Activated T-cell treated with anti-CD3 and anti-CD28 coated beads for 1 hour (primary cell): ENCODE measurements at regions not wholly inside any gene's neighbourhood (a gene's known extent, or its start where the extent isn't known, plus 50 kb on each side); places are given as distances from the start of the nearest gene placed in this dataset.
"Not testable (repeated sequence)": the region's sequence is repeated elsewhere in the genome, so short reads cannot be mapped to it uniquely, and the experiment has no call there.

Source experiments
- DNase-seq: peaks from one replicate; pipeline ENCODE4 v3.0.0-alpha.2; 2020; ENCODE audit warnings: low read depth

DNA sequence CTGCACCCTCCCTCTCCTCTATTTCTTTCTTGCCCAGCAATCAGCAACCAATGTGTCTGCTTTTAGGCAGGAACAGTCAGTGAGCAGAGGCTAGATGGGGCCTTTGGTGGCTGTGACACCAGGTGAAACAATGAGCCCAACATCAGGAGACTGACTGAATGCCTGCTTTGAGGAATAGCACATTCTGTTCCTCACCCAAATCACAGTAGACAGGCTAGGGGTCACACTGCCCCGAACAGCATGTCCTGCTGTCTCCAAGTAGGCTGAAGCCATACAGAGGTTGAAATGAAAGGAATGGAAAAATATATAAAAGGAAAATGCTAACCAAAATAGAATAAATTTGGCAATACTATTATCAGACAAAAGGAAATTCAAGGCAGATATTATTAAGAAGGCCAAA lies 122.5 kb upstream of the GDNF start:
- no peak for DNase-seq

- no peak for DNase-seq
Measured at GRCh38 chr5:37957218-37957617, 117.4 kb upstream of the GDNF start.

DNA sequence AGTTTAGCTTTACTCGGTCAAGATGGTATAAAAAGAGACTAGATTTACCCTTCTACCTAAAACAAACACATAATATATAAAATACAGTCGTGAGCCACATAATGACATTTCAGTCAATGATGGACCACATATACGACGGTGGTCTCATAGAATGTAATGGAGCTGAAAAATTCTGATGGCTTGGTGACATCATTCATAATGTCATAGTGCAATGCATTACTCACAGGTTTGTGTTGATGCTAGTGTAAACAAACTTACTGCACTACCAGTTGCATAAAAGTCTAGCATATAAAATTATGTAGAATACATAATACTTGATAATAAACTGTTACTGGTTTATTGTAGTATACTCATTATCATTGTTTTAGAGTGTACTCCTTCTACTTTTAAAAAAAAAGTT lies 115.9 kb upstream of the GDNF start:
- no peak for DNase-seq

GRCh38 chr5:37954561-37954960 lies 114.7 kb upstream of the GDNF start:
- no peak for DNase-seq

DNA sequence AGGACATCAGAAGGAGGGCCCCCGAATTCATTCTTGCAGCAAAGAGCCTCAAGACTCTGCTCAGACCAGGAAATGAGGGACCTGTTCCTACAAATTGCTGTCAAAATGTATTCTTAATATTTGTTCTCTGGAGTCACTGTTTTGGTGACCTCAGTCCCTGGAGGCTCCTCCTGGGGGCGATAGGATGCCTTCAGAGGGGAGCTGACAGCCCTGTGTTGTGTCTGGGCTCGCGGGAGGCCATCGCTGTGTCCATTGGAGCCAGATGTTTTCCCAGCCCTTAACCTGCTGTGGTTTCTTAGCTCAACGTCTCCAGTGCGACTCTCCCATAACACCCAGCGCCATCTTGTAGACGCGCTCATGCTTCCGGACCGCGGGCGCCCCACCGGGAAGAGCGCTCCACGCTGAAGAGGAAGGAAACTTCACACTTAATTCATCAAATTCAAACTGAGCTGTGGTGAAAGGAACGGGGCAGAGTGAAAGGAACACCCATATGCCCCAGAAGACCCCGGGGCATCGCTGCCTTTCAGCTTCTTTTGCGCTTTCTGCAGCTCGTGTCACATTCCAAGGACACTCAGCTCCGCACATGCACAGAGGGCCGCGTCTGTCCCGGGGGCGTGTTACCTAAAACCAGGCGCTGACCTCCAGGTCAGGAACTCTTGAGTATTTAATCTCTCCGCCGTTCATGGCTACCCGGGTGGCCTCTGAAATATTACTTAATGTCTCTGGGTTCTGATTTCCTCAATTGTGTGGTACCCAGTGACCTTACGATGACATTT lies 112.3 kb upstream of the GDNF start:
- no peak for DNase-seq

DNA sequence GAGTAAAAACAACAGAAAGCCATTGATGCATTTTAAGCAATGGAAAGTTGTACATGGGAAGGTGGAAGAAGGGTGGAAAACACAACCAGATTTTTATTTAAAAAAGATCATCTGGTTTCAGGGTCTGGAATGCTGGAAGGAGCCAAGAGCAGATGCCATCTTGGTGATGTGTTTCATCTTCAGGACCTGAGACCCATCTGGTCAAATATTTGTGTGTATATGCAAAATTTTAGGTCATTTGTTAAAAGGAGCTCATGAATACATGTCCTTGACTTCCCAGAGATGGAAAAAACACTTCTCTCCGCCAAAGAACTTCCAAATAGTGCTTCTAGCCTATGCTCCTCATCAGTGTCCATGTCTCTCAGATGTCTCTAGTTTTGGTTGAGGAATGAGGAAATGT lies 110.6 kb upstream of the GDNF start:
- DNase-seq, result no peak

- DNase-seq, result no peak
Measured at GRCh38 chr5:37945446-37945845, 105.6 kb upstream of the GDNF start.

- not testable (repeated sequence) for DNase-seq
Measured at GRCh38 chr5:37943136-37943535, 103.3 kb upstream of the GDNF start.

DNA sequence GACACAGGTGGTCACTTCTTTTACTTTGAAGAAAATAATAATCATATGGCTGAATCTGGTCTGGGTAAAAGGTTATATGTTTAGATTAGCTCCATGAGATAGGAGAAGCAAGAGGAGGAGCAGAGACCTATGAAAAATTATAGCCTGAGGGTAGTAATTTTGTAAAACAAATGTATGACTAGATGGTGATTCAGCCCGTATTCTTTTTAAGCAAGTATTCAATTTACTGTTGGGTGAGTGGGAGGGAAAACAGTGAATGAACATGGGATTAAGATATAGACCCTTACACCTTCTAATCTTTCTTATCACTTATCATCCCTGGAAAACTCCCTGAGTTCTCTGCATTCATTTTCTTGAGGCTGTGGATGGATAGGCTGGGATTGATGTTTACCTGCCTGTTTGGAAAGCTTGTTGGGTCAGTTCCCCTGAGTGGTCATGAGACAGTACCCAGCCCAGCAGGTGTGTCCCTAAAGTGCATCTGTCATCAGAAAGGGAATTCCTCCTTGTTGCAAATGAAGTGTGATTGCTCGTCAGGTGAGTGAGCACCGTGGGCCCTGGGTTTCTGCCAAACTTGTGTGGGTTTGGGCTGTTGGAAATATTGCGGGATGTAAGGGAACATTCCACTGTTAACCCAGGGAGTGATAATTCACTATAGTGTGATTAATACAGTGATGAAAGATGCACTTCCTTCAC lies 101.2 kb upstream of the GDNF start:
- DNase-seq, result no peak

DNA sequence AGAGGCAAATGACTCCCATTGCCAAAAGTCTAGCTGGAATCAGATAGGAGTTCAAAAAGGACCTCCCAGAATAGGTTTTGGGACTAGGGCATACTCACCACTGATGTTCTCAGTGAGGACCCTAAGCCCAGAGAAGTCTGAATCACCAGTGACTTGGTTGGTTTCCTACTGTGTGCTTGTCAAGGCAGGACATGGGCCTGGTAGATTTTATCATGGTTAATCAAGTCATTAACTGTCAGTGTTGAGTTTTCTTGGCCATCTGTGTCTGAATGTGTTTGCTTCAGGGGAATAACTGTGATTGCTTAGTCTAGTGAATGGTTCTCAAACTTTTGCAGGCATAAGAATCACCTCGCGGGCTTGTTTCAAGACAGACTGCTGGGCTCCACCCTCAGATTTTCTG lies 99.0 kb upstream of the GDNF start:
- DNase-seq, result no peak

- no peak for DNase-seq
Measured at GRCh38 chr5:37938076-37938852, 98.4 kb upstream of the GDNF start.

GRCh38 chr5:37936091-37936490 lies 96.2 kb upstream of the GDNF start:
- DNase-seq, result no peak

GRCh38 chr5:37933576-37933975 lies 93.7 kb upstream of the GDNF start:
- DNase-seq, result no peak

GRCh38 chr5:37932450-37932849 lies 92.6 kb upstream of the GDNF start:
- no peak for DNase-seq

GRCh38 chr5:37931541-37931940 lies 91.7 kb upstream of the GDNF start:
- DNase-seq, result no peak

DNA sequence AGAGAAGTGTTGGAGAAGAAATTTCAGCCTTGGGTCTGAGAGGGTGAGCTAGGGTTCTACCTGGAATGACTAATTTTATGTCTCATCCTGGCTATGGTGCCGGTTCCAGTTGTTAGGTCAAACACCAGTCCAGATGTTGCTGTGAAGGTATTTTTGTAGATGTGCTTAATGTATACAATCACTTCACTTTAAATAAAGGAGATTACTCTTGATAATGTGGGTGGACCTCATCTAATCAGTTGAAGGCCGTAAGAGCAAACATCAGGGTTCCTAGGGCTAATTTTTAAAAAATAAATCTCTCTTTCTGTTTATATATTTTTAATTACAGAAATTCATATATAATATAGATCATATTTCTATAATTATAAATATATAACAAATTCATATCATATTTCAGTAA lies 90.5 kb upstream of the GDNF start:
- no peak for DNase-seq

GRCh38 chr5:37929791-37930190 lies 90.0 kb upstream of the GDNF start:
- DNase-seq, result no peak

- not testable (repeated sequence) for DNase-seq
Measured at GRCh38 chr5:37927753-37928152, 87.9 kb upstream of the GDNF start.

GRCh38 chr5:37926732-37927131 lies 86.9 kb upstream of the GDNF start:
- no peak for DNase-seq

GRCh38 chr5:37921452-37921851 lies 81.6 kb upstream of the GDNF start:
- no peak for DNase-seq

GRCh38 chr5:37918424-37918823 lies 78.6 kb upstream of the GDNF start:
- DNase-seq, result no peak

DNA sequence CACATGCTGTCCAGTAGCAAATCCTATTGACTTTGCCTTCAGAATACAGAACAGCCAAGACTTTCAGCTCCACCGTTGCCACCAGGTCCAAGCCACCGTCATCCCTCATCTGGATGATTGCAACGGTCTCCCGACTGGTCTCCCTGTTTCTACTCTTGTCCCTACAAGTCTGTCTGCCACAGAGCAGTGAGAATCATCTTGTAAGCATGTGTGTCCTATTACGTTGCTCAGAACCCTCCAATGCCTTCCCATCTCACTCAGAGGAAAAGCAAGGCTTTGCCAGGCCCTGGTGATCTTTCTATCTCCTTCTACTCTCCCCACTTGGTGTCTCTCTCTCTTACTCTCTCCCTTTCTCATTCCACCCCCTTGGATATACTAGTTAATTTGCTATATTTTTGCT lies 76.7 kb upstream of the GDNF start:
- DNase-seq, result no peak

- no peak for DNase-seq
Measured at GRCh38 chr5:37915097-37915736, 75.4 kb upstream of the GDNF start.
